DND-41 (cell line): ENCODE measurements at regions not wholly inside any gene's neighbourhood (a gene's known extent, or its start where the extent isn't known, plus 50 kb on each side); places are given as distances from the start of the nearest gene placed in this dataset.

ENCODE experiments used
- ATAC-seq: fragments of 200-7000 bp; cut with Tn5 transposase; 3 replicates; pipeline ENCODE4 v1.9.1; 2021; ENCODE audit warnings: low read depth; ENCODE audit not compliant: insufficient read depth
- DNase-seq: peaks from one replicate; pipeline ENCODE4 v3.0.0-alpha.2; 2020
- H2AFZ ChIP-seq: 2 replicates; pipeline ENCODE4 v1.6.0; 2012; ENCODE audit warnings: low read depth, low read length
- H3K27ac ChIP-seq: 2 replicates; pipeline ENCODE4 v1.5.1; 2012; ENCODE audit warnings: low read length, inconsistent platforms
- H3K27me3 ChIP-seq: fragments of 200-600 bp; sonication (generic); 2 replicates; pipeline ENCODE4 v1.6.0; 2012; ENCODE audit warnings: low read length, mild to moderate bottlenecking, inconsistent platforms; ENCODE audit not compliant: insufficient read depth, poor library complexity
- H3K36me3 ChIP-seq: 2 replicates; pipeline ENCODE4 v1.5.1; 2012; ENCODE audit warnings: low read length, inconsistent platforms; ENCODE audit not compliant: insufficient read depth
- H3K4me1 ChIP-seq: 2 replicates; pipeline ENCODE4 v1.5.1; 2012; ENCODE audit warnings: mild to moderate bottlenecking, low read length; ENCODE audit not compliant: insufficient read depth
- H3K4me2 ChIP-seq: 2 replicates; pipeline ENCODE4 v1.6.0; 2012; ENCODE audit warnings: mild to moderate bottlenecking, moderate library complexity, low read length, inconsistent platforms; ENCODE audit not compliant: insufficient read depth
- H3K4me3 ChIP-seq, 2 experiments: fragments of 200-600 bp in 1 of 2; shearing (Covaris generic) in 1 of 2; 2 replicates each; pipeline ENCODE4 v1.5.1; 2012 to 2016; ENCODE audit warnings: inconsistent platforms in 2 of 2, low read length in 2 of 2, mild to moderate bottlenecking in 2 of 2, low read depth in 1 of 2, moderate library complexity in 1 of 2
- H3K79me2 ChIP-seq: 2 replicates; pipeline ENCODE4 v1.6.0; 2012; ENCODE audit warnings: low read length, inconsistent platforms; ENCODE audit not compliant: insufficient read depth
- H3K9ac ChIP-seq: 2 replicates; pipeline ENCODE4 v1.6.0; 2012; ENCODE audit warnings: low read depth, mild to moderate bottlenecking, inconsistent platforms, low read length, moderate library complexity
- H3K9me3 ChIP-seq: 2 replicates; pipeline ENCODE4 v1.5.1; 2012; ENCODE audit warnings: low read length, moderate library complexity, mild to moderate bottlenecking, inconsistent platforms; ENCODE audit not compliant: insufficient read depth, severe bottlenecking
- H4K20me1 ChIP-seq: 2 replicates; pipeline ENCODE4 v1.6.0; 2012; ENCODE audit warnings: low read length; ENCODE audit not compliant: insufficient read depth
- EZH2 ChIP-seq: IDR thresholded peaks from 3 replicates; pipeline ENCODE4 v1.6.1; 2012; ENCODE audit warnings: borderline replicate concordance, low read depth, mild to moderate bottlenecking, moderate library complexity, low read length, inconsistent platforms; ENCODE audit not compliant: severe bottlenecking
- TF ChIP-seq, protein P1 (sequence below): IDR thresholded peaks from 2 replicates; pipeline ENCODE4 v1.5.1; 2012; ENCODE audit warnings: borderline replicate concordance, low read length, moderate library complexity, mild to moderate bottlenecking; ENCODE audit not compliant: poor library complexity, severe bottlenecking; ENCODE audit errors: extremely low read depth

DNA sequence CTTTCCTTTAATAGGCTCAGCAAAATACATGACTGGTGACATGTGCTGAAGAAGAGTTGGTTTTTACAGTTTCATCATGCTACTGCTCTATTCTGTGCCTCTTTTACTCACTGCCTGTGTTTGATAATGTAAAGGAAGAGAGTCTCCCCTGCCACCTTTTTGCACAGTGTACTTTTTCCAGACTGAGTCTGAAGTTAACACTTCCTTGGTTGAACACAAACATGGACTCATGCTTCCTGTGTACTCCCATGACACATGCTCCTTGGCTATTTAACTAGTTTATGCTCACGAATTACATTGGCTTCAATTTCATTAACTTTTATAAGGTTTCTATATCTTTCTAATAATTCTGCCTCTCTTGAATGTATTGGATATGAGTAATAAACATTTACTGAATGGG lies 396.1 kb downstream of the VGLL3 start:
- no peaks in the 10 kb centered on the region for H3K36me3 ChIP-seq
- H3K4me3 ChIP-seq: no peak overlapping the region
- no peak overlapping the region for H2AFZ ChIP-seq
- no peak overlapping the region for H3K27ac ChIP-seq
- H4K20me1 ChIP-seq: no peaks in the 10 kb centered on the region
- H3K9ac ChIP-seq: no peak overlapping the region
- no peak for ATAC-seq
- H3K79me2 ChIP-seq: no peaks in the 10 kb centered on the region
- no peaks in the 10 kb centered on the region for H3K9me3 ChIP-seq
- DNase-seq: no peak
- H3K4me1 ChIP-seq: no peaks in the 10 kb centered on the region
- no peak overlapping the region for H3K4me2 ChIP-seq
- H3K27me3 ChIP-seq: no peaks in the 10 kb centered on the region
- TF ChIP-seq, protein P1, sequence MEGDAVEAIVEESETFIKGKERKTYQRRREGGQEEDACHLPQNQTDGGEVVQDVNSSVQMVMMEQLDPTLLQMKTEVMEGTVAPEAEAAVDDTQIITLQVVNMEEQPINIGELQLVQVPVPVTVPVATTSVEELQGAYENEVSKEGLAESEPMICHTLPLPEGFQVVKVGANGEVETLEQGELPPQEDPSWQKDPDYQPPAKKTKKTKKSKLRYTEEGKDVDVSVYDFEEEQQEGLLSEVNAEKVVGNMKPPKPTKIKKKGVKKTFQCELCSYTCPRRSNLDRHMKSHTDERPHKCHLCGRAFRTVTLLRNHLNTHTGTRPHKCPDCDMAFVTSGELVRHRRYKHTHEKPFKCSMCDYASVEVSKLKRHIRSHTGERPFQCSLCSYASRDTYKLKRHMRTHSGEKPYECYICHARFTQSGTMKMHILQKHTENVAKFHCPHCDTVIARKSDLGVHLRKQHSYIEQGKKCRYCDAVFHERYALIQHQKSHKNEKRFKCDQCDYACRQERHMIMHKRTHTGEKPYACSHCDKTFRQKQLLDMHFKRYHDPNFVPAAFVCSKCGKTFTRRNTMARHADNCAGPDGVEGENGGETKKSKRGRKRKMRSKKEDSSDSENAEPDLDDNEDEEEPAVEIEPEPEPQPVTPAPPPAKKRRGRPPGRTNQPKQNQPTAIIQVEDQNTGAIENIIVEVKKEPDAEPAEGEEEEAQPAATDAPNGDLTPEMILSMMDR: no peak
- no peak for TF ChIP-seq EZH2

DNA sequence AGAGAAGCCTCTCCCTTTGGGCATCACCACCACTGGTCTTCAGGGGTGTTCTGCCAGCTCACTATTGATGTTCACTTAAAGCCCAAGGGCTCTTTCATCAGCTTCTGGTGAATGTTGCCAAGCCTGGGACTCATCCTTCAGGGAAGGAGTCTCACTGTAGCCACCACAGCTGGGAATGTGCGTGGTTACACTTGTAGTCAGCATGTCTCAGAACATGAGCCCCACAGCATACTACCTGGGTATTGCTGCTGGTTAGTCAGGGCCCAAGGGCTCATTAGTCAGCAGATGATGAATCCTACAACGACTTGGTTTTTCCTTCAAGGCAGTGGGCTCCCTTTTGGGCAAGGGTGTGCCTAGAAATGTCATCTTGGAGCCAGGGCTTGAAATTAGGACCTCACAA lies 412.9 kb downstream of the VGLL3 start:
- no peak overlapping the region for H3K27ac ChIP-seq
- no peaks in the 10 kb centered on the region for H3K79me2 ChIP-seq
- TF ChIP-seq, protein P1: no peak
- no peak for TF ChIP-seq EZH2
- no peaks in the 10 kb centered on the region for H3K9me3 ChIP-seq
- no peaks in the 10 kb centered on the region for H4K20me1 ChIP-seq
- H3K36me3 ChIP-seq: no peaks in the 10 kb centered on the region
- no peaks in the 10 kb centered on the region for H3K4me1 ChIP-seq
- DNase-seq: no peak
- no peak for ATAC-seq
- H3K27me3 ChIP-seq: no peaks in the 10 kb centered on the region
- H3K9ac ChIP-seq: no peak overlapping the region
- H2AFZ ChIP-seq: no peak overlapping the region
- no peak overlapping the region for H3K4me3 ChIP-seq
- no peak overlapping the region for H3K4me2 ChIP-seq

DNA sequence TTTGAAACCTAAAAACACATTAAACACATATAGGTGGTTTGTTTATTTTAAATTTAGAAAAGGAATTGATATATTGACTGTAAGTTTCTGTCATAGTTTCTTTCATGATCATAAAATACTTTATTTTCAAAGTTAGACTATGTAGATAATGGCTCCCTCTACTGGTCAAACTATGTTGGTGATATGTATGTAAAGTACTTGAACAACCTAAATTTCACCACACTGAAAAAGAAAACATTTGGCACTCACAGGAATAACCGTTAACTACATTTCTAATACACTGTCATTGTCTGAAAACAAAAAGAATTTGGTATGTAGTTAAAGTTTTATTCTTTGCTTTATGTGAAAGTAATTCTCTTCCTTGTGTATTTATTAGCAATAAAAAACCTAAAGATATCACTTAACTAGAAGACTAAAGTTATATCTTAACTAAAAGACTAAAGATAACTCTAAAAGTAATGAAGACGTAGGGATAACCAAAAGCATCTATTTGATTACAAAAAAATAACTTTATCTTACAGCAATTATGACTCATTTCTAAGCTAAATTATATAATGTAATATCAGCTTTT lies 427.5 kb downstream of the VGLL3 start:
- Histone ChIP-seq H3K4me3 (no peak overlapping the region), H4K20me1 (no peaks in the 10 kb centered on the region), H3K79me2 (no peaks in the 10 kb centered on the region), H3K9ac (no peak overlapping the region), H3K36me3 (no peaks in the 10 kb centered on the region), H3K9me3 (no peaks in the 10 kb centered on the region), H3K27ac (no peak overlapping the region), H3K4me1 (no peaks in the 10 kb centered on the region), H3K4me2 (no peak overlapping the region), H3K27me3 (no peaks in the 10 kb centered on the region), H2AFZ (no peak overlapping the region)
- no peak for DNase-seq
- peak; percentile 58; the same call in 2 of the 3 replicates for ATAC-seq
- no peak for TF ChIP-seq EZH2
- TF ChIP-seq, protein P1: peak; percentile 71

DNA sequence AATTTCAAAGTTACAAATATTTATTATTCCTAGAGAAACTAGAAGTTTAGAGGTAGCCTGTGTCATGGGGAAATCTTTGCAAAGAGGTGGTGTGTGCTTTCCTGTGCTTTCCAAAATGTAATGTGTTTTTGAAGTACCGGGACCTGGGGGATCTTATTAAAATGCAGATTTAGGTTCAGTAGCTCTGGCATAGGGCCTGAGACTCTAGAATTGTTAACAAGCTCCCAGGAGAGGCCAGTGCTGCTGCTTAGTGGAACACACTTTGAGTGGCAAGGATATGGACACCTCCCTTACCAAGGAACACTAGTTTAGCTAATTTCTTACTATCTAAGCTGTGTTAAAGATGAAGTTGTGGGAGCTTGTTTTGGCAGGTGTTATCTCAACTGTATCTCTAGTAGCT lies 428.9 kb downstream of the VGLL3 start:
- no peak for TF ChIP-seq EZH2
- TF ChIP-seq, protein P1: no peak
- ATAC-seq: no peak
- Histone ChIP-seq H3K79me2 (no peaks in the 10 kb centered on the region), H3K36me3 (no peaks in the 10 kb centered on the region), H3K27ac (no peak overlapping the region), H3K4me2 (no peak overlapping the region), H2AFZ (no peak overlapping the region), H3K9ac (no peak overlapping the region), H3K4me3 (no peak overlapping the region), H3K27me3 (no peaks in the 10 kb centered on the region), H4K20me1 (no peaks in the 10 kb centered on the region), H3K9me3 (no peaks in the 10 kb centered on the region), H3K4me1 (no peaks in the 10 kb centered on the region)
- no peak for DNase-seq
